HG03354 (cell line): ENCODE measurements at regions not wholly inside any gene's neighbourhood (a gene's known extent, or its start where the extent isn't known, plus 50 kb on each side); places are given as distances from the start of the nearest gene placed in this dataset.
A peak's percentile ranks its signal among the peaks of the same experiment; 100 is the strongest.

ENCODE experiments used
- ATAC-seq: cut with Tn5 transposase; IDR thresholded peaks from one replicate; pipeline ENCODE4 v1.9.1; 2021; ENCODE audit warnings: mild to moderate bottlenecking; ENCODE audit not compliant: unreplicated experiment, poor library complexity, severe bottlenecking

DNA sequence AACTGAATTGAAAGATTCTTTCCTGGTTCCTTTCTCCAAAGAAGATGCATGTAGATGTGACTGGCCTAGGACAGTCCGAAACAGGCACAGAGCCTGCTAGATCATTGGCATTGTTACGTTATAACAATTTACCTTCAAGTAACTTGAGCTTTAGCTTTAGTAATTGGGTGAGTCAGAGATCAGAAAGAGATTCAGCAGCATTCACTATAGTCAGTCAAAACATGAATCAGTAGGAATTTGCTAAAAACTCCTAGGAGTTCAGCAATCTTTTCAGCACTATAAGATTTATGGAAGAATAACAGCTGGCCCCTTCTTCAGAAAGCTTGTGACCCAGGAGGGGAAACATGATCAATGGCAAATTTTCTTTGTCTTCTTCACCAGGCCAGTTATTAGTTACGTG lies 281.7 kb upstream of the PRDM1 start:
- ATAC-seq: no peak

DNA sequence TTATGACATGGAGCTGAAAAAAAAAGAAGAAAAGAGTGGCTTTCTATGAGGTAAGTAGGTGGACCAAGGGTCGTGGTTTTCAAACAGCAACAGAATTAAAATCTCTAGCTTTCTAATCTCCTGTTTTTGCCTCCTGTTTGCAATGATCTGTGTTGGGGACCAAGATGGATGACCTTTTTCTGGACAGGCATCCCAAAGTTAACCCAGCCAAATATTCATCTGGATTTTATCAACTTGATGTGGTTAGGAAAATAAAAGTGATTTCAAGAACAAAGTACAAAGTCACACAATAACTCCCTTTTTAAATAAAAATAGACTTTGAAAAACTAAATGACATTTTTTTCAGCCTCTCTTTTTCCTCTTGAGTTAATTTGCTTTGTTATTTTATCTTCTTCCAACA lies 282.1 kb upstream of the PRDM1 start:
- no peak for ATAC-seq

- ATAC-seq: no peak
These were observed 282.7 kb upstream of the PRDM1 start for GRCh38 chr6:105803442-105803841.

- ATAC-seq: no peak
These were observed 283.4 kb upstream of the PRDM1 start for GRCh38 chr6:105802703-105803102.

- ATAC-seq: no peak
These were observed 285.3 kb upstream of the PRDM1 start for GRCh38 chr6:105800871-105801270.

DNA sequence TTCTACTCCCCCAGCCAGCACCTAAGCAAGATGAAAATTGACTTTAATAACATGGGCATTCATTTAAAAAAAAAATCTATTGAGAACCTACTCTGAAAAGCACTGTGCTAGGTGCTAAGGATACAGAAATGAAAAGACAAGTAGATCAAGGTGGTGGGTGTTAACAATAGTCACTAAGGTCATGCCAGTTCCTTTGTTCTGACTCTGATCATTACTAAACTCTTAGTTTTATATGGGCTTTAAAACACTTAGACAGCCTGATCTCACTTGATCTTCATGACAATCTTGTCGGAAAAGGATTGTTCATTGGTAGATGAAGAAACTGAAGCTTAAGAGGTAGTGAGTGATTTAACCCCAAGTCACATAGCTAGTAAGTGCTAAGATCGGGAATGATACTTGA lies 285.7 kb upstream of the PRDM1 start:
- ATAC-seq: no peak

GRCh38 chr6:105799056-105799455 lies 287.1 kb upstream of the PRDM1 start:
- no peak for ATAC-seq

DNA sequence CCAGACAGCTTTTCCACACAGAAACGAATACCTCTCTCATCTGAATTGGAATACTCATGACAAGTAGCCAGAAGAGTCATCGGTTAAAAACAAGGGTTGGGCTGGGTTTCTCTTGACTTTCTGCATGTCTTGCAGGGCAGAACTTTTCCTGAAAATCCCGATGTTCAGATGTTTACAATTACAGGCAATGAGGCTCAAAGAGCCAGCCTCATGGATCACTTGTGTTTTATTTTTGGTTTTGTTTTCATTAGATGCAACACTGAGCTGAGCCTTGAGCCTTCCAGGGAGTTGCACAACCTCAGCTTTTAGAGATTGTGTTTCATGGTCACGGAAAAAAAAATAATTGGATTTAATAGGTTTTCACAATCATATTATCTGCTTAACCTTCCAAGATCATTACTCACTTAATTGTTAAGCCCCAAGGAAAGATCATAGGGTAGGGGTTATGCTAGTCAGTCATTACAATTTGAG lies 288.1 kb upstream of the PRDM1 start:
- ATAC-seq: no peak

GRCh38 chr6:105797286-105797979 lies 288.7 kb upstream of the PRDM1 start:
- no peak for ATAC-seq

- no peak for ATAC-seq
These were observed 290.1 kb upstream of the PRDM1 start for GRCh38 chr6:105795913-105796517.

DNA sequence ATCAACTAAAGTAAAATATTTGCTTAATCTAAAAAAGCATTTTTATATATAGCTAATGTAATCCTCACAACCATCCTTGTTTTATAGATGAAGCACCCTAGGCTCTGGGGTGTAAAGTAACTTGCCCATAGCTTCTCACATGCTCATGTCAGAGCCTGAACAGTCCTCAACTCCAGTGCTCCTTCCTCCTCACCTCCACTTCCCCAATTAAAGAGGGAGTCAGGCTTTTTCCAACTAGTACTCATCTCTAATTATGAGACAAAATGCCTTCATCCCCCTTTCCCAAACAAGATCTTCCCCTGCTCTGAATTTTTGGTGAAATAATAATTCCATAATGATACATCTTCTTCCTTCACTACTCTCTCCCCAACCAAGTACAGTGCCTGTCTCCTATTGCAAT lies 290.8 kb upstream of the PRDM1 start:
- no peak for ATAC-seq

DNA sequence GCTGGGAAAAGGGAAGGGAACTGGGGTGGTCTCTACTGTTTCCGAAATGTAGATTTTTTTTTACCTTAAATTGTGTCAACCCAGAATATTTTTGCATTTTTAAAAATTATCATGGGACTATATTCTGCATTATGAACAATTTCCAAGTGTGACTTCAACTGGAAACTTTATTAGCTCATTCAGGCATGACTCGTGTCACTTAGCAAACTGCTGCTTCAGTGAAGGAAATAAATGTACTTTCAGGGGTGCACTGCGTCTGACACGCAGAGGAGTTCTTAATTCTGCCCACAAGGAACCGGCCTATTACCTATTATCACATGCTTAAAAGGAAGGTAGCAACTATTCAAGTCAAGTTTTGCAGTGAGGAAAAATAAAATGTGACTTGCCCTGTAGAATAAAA lies 291.3 kb upstream of the PRDM1 start:
- no peak for ATAC-seq

GRCh38 chr6:105794239-105794638 lies 291.9 kb upstream of the PRDM1 start:
- no peak for ATAC-seq

DNA sequence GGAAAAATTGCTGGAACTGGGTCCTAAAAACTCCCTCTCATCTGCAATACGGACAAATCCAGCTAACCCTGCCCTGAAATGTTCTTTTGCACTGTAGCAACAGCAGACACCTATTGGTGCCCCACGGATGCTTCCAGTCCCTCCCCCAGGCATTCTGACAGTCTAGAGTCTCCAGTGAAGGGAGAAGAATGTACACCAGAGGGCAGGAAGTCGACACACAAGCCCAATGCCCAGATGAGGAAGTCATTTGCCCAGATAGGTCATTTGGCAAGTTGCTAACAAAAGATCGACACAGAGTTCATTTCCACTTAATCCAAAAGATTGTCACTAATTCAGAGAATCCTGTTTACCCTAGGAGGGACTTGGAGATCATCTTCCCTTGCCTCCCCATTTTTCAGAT lies 293.0 kb upstream of the PRDM1 start:
- ATAC-seq: peak; percentile 48

DNA sequence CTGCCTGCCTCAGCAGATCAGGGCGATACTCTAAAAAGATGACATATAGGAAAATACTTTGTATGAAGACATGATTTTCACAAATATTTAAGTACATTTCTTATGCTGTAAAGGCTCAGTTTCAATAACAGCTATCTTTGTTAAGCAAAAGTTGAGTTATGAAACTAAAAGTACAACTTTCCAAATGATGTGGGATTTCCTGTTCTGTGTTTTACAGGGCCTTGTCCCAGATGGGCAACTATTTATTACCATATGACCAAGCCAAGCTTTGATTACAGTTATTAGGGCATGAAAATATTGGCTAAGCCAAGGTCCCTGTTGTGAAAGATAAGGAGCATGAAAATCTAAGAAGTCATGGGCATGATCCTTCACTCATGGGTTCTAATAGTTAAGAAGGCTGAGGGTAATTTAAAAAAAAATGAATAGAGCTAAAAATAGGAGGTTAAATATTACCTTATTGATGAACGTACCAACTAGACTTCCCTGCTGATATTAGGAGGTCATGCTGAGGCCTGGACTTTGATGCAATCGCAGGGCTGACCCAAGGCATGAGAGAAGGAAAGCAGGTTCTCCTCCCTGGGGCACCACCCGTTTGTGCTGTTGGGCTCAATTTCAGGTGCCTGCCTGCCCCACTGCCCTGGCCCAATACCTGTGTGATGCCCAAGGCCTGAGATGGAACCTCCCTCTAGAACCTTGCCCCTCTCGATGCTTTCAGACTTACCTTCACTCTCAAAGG lies 294.4 kb upstream of the PRDM1 start:
- peak; percentile 58 for ATAC-seq

DNA sequence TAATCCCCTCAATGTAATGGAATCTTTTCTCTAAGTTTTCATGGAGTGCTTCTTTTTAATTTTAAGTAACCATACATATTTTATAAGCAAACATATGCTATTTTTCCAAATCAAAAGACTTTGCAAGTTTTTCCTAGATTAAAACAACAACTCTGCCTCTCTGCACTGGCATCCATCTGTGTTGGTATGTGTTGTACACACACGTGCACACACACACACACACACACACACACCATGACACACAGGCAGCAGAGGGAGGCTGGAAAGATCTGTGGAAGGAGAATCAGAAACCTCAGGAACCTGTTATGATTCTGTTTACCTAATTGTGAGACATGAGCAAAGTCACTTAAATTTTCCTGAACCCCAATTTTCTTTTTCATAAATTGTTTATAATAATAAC lies 295.0 kb upstream of the PRDM1 start:
- ATAC-seq: no peak

DNA sequence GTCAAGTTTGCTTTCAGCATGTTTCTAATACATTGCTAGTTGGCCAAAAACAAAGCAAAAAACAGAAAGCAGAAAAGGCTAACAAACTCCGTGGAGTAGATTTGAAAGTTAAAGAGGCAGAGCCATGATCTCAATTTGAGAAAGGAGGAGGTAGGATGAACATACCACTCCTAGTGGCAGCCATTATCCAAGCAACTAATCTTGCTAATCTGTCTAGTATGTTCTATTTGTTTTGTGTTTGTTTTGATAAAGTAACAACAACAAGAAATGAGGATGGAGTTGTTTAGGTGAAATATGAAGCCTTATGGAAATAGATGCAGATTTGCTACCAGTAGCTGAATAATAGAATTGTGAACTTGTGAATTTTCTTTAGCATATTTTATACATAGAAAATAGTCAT lies 295.5 kb upstream of the PRDM1 start:
- ATAC-seq: no peak

- no peak for ATAC-seq
These were observed 296.2 kb upstream of the PRDM1 start for GRCh38 chr6:105789935-105790334.

GRCh38 chr6:105787747-105788146 lies 298.4 kb upstream of the PRDM1 start:
- ATAC-seq: no peak

DNA sequence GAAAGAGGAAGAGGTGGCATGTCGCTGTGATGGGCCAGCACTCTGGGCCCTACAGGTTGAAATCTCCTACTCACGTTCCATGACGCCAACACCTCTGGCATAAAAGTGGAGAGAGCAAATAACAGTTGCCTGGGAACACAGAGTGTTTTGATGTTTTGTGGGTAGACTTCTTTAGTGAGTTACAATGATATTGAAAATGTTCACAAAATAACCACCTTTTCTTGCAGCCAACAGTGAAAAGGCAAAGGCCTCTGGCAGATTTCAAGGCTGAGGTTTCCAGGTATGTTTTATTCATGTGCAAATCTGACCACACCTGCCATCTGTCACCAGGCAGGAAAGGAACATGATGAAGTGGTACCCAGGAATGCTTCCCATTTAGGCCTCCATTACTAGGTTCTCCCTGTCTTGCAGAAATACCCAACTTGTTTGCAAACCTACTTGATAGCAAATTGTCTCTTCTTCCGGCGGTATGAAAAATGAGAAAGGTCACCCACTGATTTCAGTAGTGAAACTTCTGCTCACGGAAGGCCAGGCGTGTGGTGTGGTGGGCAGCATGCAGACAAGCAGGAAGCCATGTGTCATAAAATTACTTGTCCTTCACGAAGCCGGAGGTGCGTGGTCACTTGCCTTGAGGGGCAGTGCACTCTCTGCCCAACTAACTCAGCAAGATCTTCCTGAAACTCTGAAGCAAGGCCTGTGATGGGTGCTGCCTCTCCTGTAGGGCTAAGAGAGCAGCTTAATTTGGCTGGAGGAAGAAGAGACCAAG lies 299.1 kb upstream of the PRDM1 start:
- peak; percentile 77 for ATAC-seq
